NCI-H1417 treated with DMSO at 0.1 percent for 48 hours (cell line): ENCODE measurements at regions not wholly inside any gene's neighbourhood (a gene's known extent, or its start where the extent isn't known, plus 50 kb on each side); places are given as distances from the start of the nearest gene placed in this dataset.
A peak's percentile ranks its signal among the peaks of the same experiment; 100 is the strongest.

Experiments
- DNase-seq: peaks from one replicate; lab custom pipeline; 2025; lab: John Stamatoyannopoulos, UW

- DNase-seq, result no peak
These were observed 211.3 kb downstream of the CYP26B1 start for GRCh38 chr2:71936076-71937030.

- DNase-seq, result no peak
These were observed 212.3 kb downstream of the CYP26B1 start for GRCh38 chr2:71935262-71935848.

- no peak for DNase-seq
These were observed 212.9 kb downstream of the CYP26B1 start for GRCh38 chr2:71934595-71935261.

DNA sequence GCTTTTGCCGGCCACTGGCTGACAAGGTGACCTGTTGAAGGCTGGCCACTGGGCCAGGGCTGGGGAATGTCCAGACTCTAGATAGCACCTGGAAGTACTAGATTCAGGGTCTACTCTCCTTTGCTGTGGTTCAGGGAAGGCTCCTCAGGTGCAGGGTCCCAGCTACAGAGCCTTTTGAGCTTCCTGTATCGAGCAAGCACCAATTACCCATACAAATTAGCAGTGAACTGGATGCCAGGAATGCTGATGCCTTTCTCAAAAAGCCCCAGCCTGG, 213.4 kb downstream of the CYP26B1 start:
- no peak for DNase-seq

- no peak for DNase-seq
These were observed 214.0 kb downstream of the CYP26B1 start for GRCh38 chr2:71933467-71934319.

DNA sequence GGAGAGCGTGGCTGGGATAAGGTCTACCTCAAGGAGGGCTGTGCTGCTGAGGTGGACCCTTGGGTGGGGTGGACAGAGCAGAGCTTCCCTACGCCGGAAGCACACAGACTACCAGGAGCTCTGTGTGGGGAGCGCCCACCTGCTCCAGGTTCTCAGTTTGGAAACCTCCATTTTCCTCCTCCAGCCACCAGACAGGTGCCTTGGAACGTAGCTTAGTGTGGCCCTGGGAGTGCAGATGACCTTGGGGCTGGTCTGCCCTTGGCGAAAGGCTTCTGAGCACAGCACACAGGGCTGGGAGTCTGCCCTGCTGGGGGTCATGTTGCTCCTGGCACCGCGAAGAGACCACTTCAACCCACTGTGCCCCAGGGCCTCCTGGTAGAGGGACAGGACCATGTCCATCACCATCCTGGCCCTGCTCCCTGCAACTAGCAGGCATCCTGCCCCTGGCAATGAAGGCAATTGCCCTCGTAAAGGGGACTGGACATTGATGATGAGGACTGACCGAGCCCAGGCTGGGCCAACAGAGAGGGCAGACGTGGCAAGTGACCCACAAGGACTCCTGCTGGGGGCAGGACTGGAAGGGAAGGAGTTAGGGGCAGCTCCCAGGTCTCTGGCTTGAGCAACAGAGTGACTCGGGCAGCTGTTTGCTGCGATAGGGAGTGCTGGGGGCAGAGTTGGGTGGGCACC, 214.7 kb downstream of the CYP26B1 start:
- no peak for DNase-seq

DNA sequence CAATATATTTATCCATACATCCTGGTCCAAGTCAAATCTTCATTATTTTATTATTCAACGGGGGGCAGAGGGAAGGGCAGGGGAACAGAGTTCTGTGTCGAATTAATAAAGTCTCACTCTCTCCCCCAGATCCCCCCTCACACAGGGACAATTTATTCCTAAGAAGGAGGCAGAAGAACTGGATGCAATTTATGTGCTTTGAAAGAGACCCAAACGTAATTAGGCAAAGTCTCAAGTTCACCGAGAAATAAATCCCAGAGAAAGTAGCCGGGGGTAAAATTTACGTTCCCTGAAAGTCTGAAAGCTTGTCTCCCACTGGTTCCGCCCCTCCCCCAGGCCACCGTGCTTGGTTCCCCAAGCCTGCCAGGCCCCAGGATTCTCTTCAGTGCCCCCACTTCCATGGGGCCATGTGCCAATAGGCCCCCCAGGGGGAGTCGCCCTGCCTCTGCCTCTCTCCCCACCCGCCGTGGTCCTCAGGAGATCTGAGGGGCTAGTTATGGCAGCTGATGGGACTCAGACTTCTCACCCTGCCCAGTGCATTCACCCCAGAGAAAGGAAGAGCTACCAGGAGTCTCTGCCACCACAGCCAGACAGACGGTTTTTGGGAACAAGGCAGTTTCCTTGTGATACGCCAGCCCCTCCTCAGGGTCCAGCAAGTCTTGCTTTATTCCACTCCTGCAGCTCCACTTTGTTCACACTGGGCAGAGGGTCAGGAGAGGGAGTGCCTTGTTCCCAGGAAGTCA, 215.5 kb downstream of the CYP26B1 start:
- no peak for DNase-seq

- DNase-seq, result peak; percentile 5
These were observed 217.5 kb downstream of the CYP26B1 start for GRCh38 chr2:71930049-71930681.

DNA sequence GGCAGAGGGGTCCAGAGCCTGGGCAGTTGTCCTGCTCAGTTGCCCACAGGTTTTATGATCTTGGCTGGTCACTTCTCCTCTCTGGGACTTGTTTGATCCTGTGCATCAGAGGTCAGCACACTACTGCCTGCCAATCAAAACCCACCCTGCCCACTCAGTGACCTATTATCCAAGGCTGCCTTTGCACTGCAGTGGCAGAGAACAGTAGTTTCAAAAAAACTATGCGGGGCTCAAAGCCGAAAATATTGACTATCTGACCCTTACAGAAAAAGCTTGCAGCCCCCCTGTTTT, 218.2 kb downstream of the CYP26B1 start:
- no peak for DNase-seq

GRCh38 chr2:71928734-71929481, 218.8 kb downstream of the CYP26B1 start:
- no peak for DNase-seq

GRCh38 chr2:71927757-71928715, 219.6 kb downstream of the CYP26B1 start:
- DNase-seq, result no peak

GRCh38 chr2:71926876-71927756, 220.5 kb downstream of the CYP26B1 start:
- no peak for DNase-seq

GRCh38 chr2:71926089-71926447, 221.6 kb downstream of the CYP26B1 start:
- DNase-seq, result no peak

GRCh38 chr2:71925268-71926088, 222.2 kb downstream of the CYP26B1 start:
- DNase-seq, result no peak

DNA sequence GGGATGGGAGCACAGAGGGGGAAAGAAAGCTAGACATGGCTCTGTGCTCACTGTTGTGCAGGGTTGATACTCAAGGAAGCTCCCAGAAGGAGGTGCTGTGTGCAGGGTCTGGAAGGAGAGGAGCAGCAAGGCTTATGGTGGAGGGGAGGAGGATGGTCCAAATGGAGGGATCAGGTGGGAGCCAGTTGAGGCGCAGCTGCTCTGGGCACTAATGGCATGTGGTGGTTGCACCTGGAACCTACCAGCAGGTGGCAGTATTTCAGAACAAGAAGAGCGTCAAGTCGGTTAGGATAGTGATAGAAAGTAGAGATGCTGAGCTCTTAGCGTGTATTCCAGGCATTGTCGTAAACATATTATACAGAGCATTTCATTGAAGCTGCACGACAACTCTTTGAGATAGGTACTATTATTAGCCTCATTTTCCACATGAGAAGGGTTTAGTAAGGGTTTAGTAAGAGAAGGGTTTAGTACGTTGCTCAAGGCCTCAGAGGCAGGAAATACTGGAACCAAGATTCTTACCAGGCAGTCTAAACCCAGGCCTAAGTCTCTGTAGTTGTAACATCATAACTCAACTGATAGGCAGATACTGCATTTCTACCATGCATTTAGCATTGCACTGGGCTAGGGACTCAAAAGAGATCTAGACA, 223.7 kb downstream of the CYP26B1 start:
- DNase-seq, result peak; percentile 6

DNA sequence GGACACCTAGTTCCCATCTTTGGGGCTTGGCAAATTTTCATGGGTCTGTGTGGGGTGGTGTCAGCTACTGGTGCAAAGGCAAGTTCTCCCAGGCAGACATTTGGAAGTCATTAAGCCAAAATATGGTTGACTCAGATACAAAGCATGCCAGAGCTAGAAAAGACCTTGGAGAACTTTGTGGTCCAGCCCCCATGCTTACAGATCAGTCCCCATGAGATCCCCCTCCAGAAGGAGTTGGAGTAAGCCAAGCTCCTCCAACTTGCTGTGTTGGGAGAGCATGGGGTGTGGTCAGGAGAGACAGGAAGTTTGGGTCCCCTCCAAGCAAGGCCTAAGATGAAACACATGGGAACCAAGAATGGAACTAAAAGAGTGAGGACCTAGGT, 224.5 kb downstream of the CYP26B1 start:
- DNase-seq, result no peak
